ENCODE measurements at regions not wholly inside any gene's neighbourhood (a gene's known extent, or its start where the extent isn't known, plus 50 kb on each side); places are given as distances from the start of the nearest gene placed in this dataset.

DNA sequence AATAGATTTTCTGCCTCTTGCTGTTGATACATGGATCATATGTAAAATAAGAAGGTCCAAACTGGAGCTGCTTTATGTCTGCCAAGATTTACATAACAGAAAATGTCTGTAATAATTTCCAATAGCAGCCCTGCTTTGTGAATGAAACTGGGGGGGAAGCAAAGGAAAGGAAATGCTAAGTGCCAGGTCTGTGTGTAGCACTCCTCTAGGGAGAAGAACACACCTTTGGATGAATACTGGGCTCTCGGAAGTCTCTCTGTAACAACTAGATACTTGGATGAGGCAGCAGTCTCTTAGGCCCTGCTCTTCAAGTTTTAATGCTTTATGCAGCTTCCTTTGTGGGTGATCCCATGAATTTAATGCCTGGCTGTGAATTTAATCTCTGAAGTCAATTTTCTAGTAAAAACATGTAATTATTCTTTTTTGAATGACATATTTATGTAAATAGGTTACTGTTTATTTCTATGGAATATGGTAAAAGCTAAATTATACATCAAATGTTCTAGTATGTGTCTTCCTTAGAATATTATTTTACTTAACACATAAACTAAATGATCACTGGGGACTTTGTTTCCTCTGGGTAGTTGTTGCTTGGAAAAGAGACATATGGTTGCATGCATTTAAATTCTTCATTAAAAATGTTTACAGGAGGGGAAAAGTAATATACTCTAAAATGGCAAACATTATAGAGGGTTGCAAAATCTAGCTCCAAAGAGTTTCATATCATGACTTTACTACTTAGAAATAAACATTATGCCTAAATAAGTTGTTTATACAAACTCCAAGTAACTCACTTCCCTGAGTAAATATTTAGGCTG lies 336.6 kb upstream of the CWC22 start:
- Histone ChIP-seq H2AK5ac (ENCODE audit: low read length) (no peak overlapping the region), H3K4ac (ENCODE audit: low read depth, low read length) (no peak overlapping the region), H3K79me2 (ENCODE audit: control insufficient read depth, insufficient read depth, low read length) (no peaks in the 10 kb centered on the region), H3K79me1 (ENCODE audit: low read length) (no peaks in the 10 kb centered on the region), H3K4me2 (ENCODE audit: low read length) (no peak overlapping the region), H3K9ac (ENCODE audit: low read length) (no peak overlapping the region), H3K4me1 (ENCODE audit: control insufficient read depth, low read depth, low read length) (no peaks in the 10 kb centered on the region), H3K36me3 (ENCODE audit: control insufficient read depth, insufficient read depth, low read length) (no peaks in the 10 kb centered on the region), H2BK5ac (ENCODE audit: low read length) (no peak overlapping the region), H3K27me3 (ENCODE audit: insufficient read depth, low read length, poor library complexity) (no peaks in the 10 kb centered on the region), H3K4me3 (ENCODE audit: low read length) (no peak overlapping the region), H4K8ac (ENCODE audit: low read depth, low read length) (no peak overlapping the region), H3K18ac (ENCODE audit: low read length) (no peak overlapping the region), H4K5ac (ENCODE audit: low read length) (no peak overlapping the region), H2BK15ac (replicated peaks; ENCODE audit: low read depth) (no peak overlapping the region), H3K56ac (ENCODE audit: low read length) (no peak overlapping the region), H2BK120ac (ENCODE audit: low read depth, low read length) (no peak overlapping the region), H3K23ac (ENCODE audit: low read length) (no peak overlapping the region), H3K27ac (ENCODE audit: low read depth, low read length) (no peak overlapping the region)
- WGBS (ENCODE audit: extremely low coverage, insufficient coverage, low lambda C conversion rate), result no CpG with 5 or more reads among the region's 1 CpG
- no peak for DNase-seq

DNA sequence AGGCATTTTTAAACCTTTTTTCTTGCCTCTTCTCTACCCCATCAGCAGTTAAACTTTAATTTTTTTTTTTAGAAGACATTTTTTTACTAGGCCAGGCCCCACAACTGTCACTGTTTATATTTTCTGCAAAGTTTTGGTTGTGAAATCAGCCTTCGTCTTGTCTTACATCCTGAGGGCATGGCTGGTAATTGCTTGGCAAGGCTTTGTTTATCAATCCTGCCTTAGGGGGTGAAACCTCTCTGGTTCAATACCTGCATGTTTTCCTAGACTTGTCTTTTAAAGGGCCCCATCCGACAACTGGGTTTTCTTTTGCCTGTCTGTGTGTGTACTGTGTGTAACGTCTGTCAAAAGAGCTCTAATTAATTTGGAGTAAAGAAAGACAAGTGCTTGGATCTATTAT lies 330.0 kb upstream of the CWC22 start:
- Histone ChIP-seq H3K27ac (ENCODE audit: low read depth, low read length) (no peak overlapping the region), H2AK5ac (ENCODE audit: low read length) (no peak overlapping the region), H4K8ac (ENCODE audit: low read depth, low read length) (no peak overlapping the region), H3K4me1 (ENCODE audit: control insufficient read depth, low read depth, low read length) (no peaks in the 10 kb centered on the region), H3K79me1 (ENCODE audit: low read length) (no peaks in the 10 kb centered on the region), H2BK120ac (ENCODE audit: low read depth, low read length) (no peak overlapping the region), H3K56ac (ENCODE audit: low read length) (no peak overlapping the region), H3K23ac (ENCODE audit: low read length) (no peak overlapping the region), H3K9ac (ENCODE audit: low read length) (no peak overlapping the region), H3K27me3 (ENCODE audit: insufficient read depth, low read length, poor library complexity) (no peaks in the 10 kb centered on the region), H3K4me2 (ENCODE audit: low read length) (no peak overlapping the region), H3K79me2 (ENCODE audit: control insufficient read depth, insufficient read depth, low read length) (no peaks in the 10 kb centered on the region), H3K36me3 (ENCODE audit: control insufficient read depth, insufficient read depth, low read length) (no peaks in the 10 kb centered on the region), H4K5ac (ENCODE audit: low read length) (no peak overlapping the region), H2BK5ac (ENCODE audit: low read length) (no peak overlapping the region), H2BK15ac (replicated peaks; ENCODE audit: low read depth) (no peak overlapping the region), H3K4me3 (ENCODE audit: low read length) (no peak overlapping the region), H3K4ac (ENCODE audit: low read depth, low read length) (no peak overlapping the region), H3K18ac (ENCODE audit: low read length) (no peak overlapping the region)
- DNase-seq, result no peak
- no CpG with 5 or more reads among the region's 3 CpGs for WGBS (ENCODE audit: extremely low coverage, insufficient coverage, low lambda C conversion rate)

DNA sequence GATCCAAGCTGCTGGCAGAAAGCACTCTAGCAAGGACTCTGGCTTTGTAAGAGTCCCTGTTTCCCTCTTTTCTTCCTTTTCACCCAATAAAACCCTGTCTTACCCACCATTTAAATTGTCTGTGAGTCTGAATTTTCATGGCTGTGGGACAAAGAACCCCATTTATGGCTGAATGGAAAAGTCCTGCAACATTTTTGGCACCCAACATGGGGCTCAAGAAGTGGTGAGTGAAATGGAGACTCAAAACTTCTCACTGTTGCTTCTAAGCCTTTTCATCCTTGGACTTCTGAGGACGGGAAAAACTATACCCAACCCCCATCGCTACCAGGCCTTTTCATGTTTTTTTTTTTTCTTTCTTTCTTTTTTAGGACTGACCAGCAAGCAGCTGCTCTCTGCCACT lies 329.5 kb upstream of the CWC22 start:
- no peak overlapping the region for H3K27ac ChIP-seq (ENCODE audit: low read depth, low read length)
- no peak overlapping the region for H3K23ac ChIP-seq (ENCODE audit: low read length)
- no peak overlapping the region for H2AK5ac ChIP-seq (ENCODE audit: low read length)
- H3K79me2 ChIP-seq (ENCODE audit: control insufficient read depth, insufficient read depth, low read length), result no peaks in the 10 kb centered on the region
- DNase-seq, result no peak
- no peak overlapping the region for H4K8ac ChIP-seq (ENCODE audit: low read depth, low read length)
- H3K4me1 ChIP-seq (ENCODE audit: control insufficient read depth, low read depth, low read length), result no peaks in the 10 kb centered on the region
- WGBS (ENCODE audit: extremely low coverage, insufficient coverage, low lambda C conversion rate), result no CpG with 5 or more reads among the region's 2 CpGs
- no peak overlapping the region for H3K18ac ChIP-seq (ENCODE audit: low read length)
- H3K4ac ChIP-seq (ENCODE audit: low read depth, low read length), result no peak overlapping the region
- H3K9ac ChIP-seq (ENCODE audit: low read length), result no peak overlapping the region
- H3K27me3 ChIP-seq (ENCODE audit: insufficient read depth, low read length, poor library complexity), result no peaks in the 10 kb centered on the region
- H3K79me1 ChIP-seq (ENCODE audit: low read length), result no peaks in the 10 kb centered on the region
- H3K36me3 ChIP-seq (ENCODE audit: control insufficient read depth, insufficient read depth, low read length), result no peaks in the 10 kb centered on the region
- no peak overlapping the region for H3K4me2 ChIP-seq (ENCODE audit: low read length)
- no peak overlapping the region for H2BK120ac ChIP-seq (ENCODE audit: low read depth, low read length)
- no peak overlapping the region for H2BK5ac ChIP-seq (ENCODE audit: low read length)
- H3K56ac ChIP-seq (ENCODE audit: low read length), result no peak overlapping the region
- no peak overlapping the region for H2BK15ac ChIP-seq (replicated peaks; ENCODE audit: low read depth)
- H3K4me3 ChIP-seq (ENCODE audit: low read length), result no peak overlapping the region
- no peak overlapping the region for H4K5ac ChIP-seq (ENCODE audit: low read length)

DNA sequence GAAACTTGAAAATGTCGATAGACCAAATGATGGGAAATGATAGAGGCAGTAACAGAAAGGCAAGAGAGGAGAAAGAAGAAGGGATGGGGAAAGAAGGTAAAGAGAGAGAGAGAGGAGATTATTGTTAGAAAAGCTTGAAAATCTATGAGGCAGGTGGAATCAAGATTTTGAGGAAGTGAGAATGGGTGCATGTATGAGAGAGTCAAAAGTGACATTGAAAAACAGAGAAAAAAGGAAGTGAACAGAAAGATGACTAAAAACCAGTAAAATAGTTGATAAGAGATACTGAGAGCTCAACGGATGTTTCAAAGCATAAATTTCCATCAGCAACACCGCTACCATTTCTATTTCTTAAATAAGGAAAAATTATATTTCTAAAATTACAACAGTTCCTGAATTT lies 327.4 kb upstream of the CWC22 start:
- Histone ChIP-seq H3K36me3 (ENCODE audit: control insufficient read depth, insufficient read depth, low read length) (no peaks in the 10 kb centered on the region), H2BK15ac (replicated peaks; ENCODE audit: low read depth) (no peak overlapping the region), H3K79me2 (ENCODE audit: control insufficient read depth, insufficient read depth, low read length) (no peaks in the 10 kb centered on the region), H2BK120ac (ENCODE audit: low read depth, low read length) (no peak overlapping the region), H3K4ac (ENCODE audit: low read depth, low read length) (no peak overlapping the region), H3K23ac (ENCODE audit: low read length) (no peak overlapping the region), H3K79me1 (ENCODE audit: low read length) (no peaks in the 10 kb centered on the region), H4K8ac (ENCODE audit: low read depth, low read length) (no peak overlapping the region), H3K18ac (ENCODE audit: low read length) (no peak overlapping the region), H3K27ac (ENCODE audit: low read depth, low read length) (no peak overlapping the region), H3K4me1 (ENCODE audit: control insufficient read depth, low read depth, low read length) (no peaks in the 10 kb centered on the region), H3K27me3 (ENCODE audit: insufficient read depth, low read length, poor library complexity) (no peaks in the 10 kb centered on the region), H4K5ac (ENCODE audit: low read length) (no peak overlapping the region), H3K4me2 (ENCODE audit: low read length) (no peak overlapping the region), H3K4me3 (ENCODE audit: low read length) (no peak overlapping the region), H3K9ac (ENCODE audit: low read length) (no peak overlapping the region), H3K56ac (ENCODE audit: low read length) (no peak overlapping the region), H2BK5ac (ENCODE audit: low read length) (no peak overlapping the region), H2AK5ac (ENCODE audit: low read length) (no peak overlapping the region)
- no peak for DNase-seq
- WGBS (ENCODE audit: extremely low coverage, insufficient coverage, low lambda C conversion rate), result no CpG with 5 or more reads among the region's 3 CpGs

DNA sequence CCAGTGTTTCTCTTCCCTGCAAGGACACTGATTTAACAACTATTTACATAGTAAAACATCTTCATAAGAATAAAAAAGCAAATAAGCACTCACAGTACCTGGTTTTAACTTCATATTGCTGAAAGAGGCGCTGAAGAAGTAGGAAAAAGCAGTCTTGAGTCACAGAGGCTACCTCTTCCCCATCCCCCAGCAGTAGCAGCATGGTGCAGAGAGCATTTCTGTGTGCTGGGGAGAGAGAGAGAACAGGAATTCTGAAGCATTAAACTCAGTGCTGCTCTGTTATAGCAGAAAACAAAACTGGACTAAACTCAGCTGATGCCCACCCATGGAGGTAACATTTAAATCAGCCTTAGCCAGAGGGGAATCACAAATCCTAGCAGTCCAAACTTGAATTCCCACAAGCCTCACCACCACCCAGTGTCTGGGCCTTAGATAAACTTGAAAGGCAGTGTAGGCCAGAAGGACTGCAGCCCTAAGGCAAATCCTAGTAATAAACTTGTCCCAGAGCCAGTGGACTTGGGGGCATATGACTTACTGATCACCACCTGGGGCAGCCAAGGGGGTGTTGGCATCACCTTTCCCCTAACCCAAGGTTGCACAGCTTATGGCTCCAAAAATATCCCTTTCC lies 321.8 kb upstream of the CWC22 start:
- Histone ChIP-seq H3K27me3 (ENCODE audit: insufficient read depth, low read length, poor library complexity) (no peaks in the 10 kb centered on the region), H3K36me3 (ENCODE audit: control insufficient read depth, insufficient read depth, low read length) (no peaks in the 10 kb centered on the region), H3K18ac (ENCODE audit: low read length) (no peak overlapping the region), H3K4me1 (ENCODE audit: control insufficient read depth, low read depth, low read length) (peaks cover 2% of the 10 kb centered on the region), H3K4ac (ENCODE audit: low read depth, low read length) (no peak overlapping the region), H3K79me2 (ENCODE audit: control insufficient read depth, insufficient read depth, low read length) (no peaks in the 10 kb centered on the region), H4K5ac (ENCODE audit: low read length) (no peak overlapping the region), H3K79me1 (ENCODE audit: low read length) (no peaks in the 10 kb centered on the region), H3K27ac (ENCODE audit: low read depth, low read length) (no peak overlapping the region), H2BK15ac (replicated peaks; ENCODE audit: low read depth) (no peak overlapping the region), H2AK5ac (ENCODE audit: low read length) (no peak overlapping the region), H2BK120ac (ENCODE audit: low read depth, low read length) (no peak overlapping the region), H3K56ac (ENCODE audit: low read length) (no peak overlapping the region), H2BK5ac (ENCODE audit: low read length) (no peak overlapping the region), H3K4me2 (ENCODE audit: low read length) (no peak overlapping the region), H4K8ac (ENCODE audit: low read depth, low read length) (no peak overlapping the region), H3K4me3 (ENCODE audit: low read length) (no peak overlapping the region), H3K9ac (ENCODE audit: low read length) (no peak overlapping the region), H3K23ac (ENCODE audit: low read length) (no peak overlapping the region)
- no CpG with 5 or more reads among the region's 1 CpG for WGBS (ENCODE audit: extremely low coverage, insufficient coverage, low lambda C conversion rate)
- DNase-seq, result no peak

DNA sequence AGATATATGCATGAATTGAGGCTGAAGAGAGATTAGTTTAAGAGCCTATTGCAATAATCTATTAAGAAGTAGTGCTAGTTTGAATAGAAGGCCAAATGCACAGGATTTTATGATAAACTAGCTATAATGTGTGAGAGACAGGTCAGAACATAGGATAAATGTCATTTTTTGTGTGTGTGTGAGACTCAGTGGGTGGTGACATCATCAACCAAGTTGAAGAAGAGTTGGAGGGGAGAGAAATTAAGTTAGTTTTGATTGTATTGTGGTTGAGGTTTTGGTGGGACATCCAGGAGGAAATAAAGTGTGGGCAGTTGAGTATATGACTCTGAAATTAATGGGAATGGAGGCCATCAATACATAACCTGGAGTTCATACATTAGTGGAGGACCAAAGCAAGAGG lies 320.1 kb upstream of the CWC22 start:
- no peak for DNase-seq
- no peaks in the 10 kb centered on the region for H3K27me3 ChIP-seq (ENCODE audit: insufficient read depth, low read length, poor library complexity)
- no peak overlapping the region for H2BK120ac ChIP-seq (ENCODE audit: low read depth, low read length)
- no peak overlapping the region for H2BK15ac ChIP-seq (replicated peaks; ENCODE audit: low read depth)
- H3K4me1 ChIP-seq (ENCODE audit: control insufficient read depth, low read depth, low read length), result peaks cover 2% of the 10 kb centered on the region
- no peak overlapping the region for H2BK5ac ChIP-seq (ENCODE audit: low read length)
- H3K4ac ChIP-seq (ENCODE audit: low read depth, low read length), result no peak overlapping the region
- H3K56ac ChIP-seq (ENCODE audit: low read length), result no peak overlapping the region
- H3K4me2 ChIP-seq (ENCODE audit: low read length), result no peak overlapping the region
- H3K27ac ChIP-seq (ENCODE audit: low read depth, low read length), result no peak overlapping the region
- no peaks in the 10 kb centered on the region for H3K79me2 ChIP-seq (ENCODE audit: control insufficient read depth, insufficient read depth, low read length)
- H3K36me3 ChIP-seq (ENCODE audit: control insufficient read depth, insufficient read depth, low read length), result no peaks in the 10 kb centered on the region
- no peaks in the 10 kb centered on the region for H3K79me1 ChIP-seq (ENCODE audit: low read length)
- H4K8ac ChIP-seq (ENCODE audit: low read depth, low read length), result no peak overlapping the region
- no peak overlapping the region for H4K5ac ChIP-seq (ENCODE audit: low read length)
- no peak overlapping the region for H3K4me3 ChIP-seq (ENCODE audit: low read length)
- no peak overlapping the region for H3K23ac ChIP-seq (ENCODE audit: low read length)
- no peak overlapping the region for H2AK5ac ChIP-seq (ENCODE audit: low read length)
- no peak overlapping the region for H3K18ac ChIP-seq (ENCODE audit: low read length)
- H3K9ac ChIP-seq (ENCODE audit: low read length), result no peak overlapping the region

Measured in mesendoderm (in vitro differentiated cells).